Gastroesophageal sphincter (tissue), 3 donors: ENCODE measurements at regions not wholly inside any gene's neighbourhood (a gene's known extent, or its start where the extent isn't known, plus 50 kb on each side); places are given as distances from the start of the nearest gene placed in this dataset.

Experiments
- POLR2A ChIP-seq, 2 donors: fragments of 450-650 bp; IDR thresholded peaks; one replicate each; pipeline ENCODE4 v1.6.1; 2017; ENCODE audit warnings: antibody characterized with exemption in 2 of 2, mild to moderate bottlenecking in 2 of 2, moderate library complexity in 1 of 2
- POLR2AphosphoS5 ChIP-seq: sonication (generic); formaldehyde crosslinking; IDR thresholded peaks from one replicate; pipeline ENCODE4 v1.6.1; 2017; ENCODE audit warnings: antibody characterized with exemption
- TF ChIP-seq, protein P1 (sequence below), 4 experiments: fragments of 200-600 bp in 2 of 4; fragments of 450-650 bp in 2 of 4; sonication (generic) in 1 of 4; IDR thresholded peaks; one replicate each; pipeline ENCODE4 v1.5.1; 2017 to 2019; ENCODE audit warnings: antibody characterized with exemption in 4 of 4, mild to moderate bottlenecking in 2 of 4, moderate library complexity in 2 of 4

DNA sequence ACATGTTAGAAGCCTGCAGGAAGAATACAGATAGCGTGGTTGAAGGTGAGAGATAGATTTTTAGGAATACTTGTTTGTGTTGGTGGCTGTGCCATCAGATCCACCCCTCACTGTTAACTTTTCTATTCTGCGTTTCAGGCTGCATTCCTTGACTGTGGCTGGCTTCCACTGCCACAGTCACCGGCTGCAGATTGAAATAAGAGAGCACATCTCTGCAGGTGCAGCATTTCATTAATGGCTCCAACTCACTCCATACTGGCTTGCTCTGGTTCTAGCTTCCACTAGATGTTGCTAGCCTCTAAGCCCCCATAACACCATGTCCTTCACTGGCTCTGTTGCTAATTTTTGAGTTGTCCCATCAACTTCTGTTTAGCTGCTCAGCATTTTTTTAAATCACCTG lies 286.5 kb downstream of the CPS1 start:
- TF ChIP-seq POLR2A (IDR thresholded peaks at IDR 0.05), result no peak
- TF ChIP-seq, protein P1, sequence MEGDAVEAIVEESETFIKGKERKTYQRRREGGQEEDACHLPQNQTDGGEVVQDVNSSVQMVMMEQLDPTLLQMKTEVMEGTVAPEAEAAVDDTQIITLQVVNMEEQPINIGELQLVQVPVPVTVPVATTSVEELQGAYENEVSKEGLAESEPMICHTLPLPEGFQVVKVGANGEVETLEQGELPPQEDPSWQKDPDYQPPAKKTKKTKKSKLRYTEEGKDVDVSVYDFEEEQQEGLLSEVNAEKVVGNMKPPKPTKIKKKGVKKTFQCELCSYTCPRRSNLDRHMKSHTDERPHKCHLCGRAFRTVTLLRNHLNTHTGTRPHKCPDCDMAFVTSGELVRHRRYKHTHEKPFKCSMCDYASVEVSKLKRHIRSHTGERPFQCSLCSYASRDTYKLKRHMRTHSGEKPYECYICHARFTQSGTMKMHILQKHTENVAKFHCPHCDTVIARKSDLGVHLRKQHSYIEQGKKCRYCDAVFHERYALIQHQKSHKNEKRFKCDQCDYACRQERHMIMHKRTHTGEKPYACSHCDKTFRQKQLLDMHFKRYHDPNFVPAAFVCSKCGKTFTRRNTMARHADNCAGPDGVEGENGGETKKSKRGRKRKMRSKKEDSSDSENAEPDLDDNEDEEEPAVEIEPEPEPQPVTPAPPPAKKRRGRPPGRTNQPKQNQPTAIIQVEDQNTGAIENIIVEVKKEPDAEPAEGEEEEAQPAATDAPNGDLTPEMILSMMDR (IDR thresholded peaks at IDR 0.05), result no peak
- TF ChIP-seq POLR2AphosphoS5, result no peak
